Adrenal gland (tissue), 9 donors: ENCODE measurements at regions not wholly inside any gene's neighbourhood (a gene's known extent, or its start where the extent isn't known, plus 50 kb on each side); places are given as distances from the start of the nearest gene placed in this dataset.

ENCODE experiments used
- DNase-seq, 7 donors: peaks; one replicate each; pipeline ENCODE4 v3.0.0-alpha.2; 2019 to 2020
- H3K27ac ChIP-seq, 5 donors: fragments of 200-600 bp; sonication (generic) in 4 of 5; 1 replicate in 3 of 5; 2 replicates in 2 of 5; pipeline versions ENCODE4 v1.5.1 to v1.8.0; 2016 to 2020; ENCODE audit warnings: mild to moderate bottlenecking in 1 of 5
- H3K27me3 ChIP-seq: fragments of 200-600 bp; 2 replicates; pipeline ENCODE4 v1.8.0; 2021
- H3K36me3 ChIP-seq, 2 donors: fragments of 200-600 bp; replicated peaks in 1 of 2; 1 replicate in 1 of 2; 2 replicates in 1 of 2; pipeline versions ENCODE4 v1.5.1 to v1.8.0; 2018 to 2022
- H3K4me1 ChIP-seq, 2 donors: fragments of 200-600 bp; replicated peaks in 1 of 2; 1 replicate in 1 of 2; 2 replicates in 1 of 2; pipeline versions ENCODE4 v1.5.1 to v1.8.0; 2018 to 2021
- H3K4me3 ChIP-seq, 4 donors: fragments of 200-600 bp; sonication (generic) in 3 of 4; one replicate each; pipeline ENCODE4 v1.5.1; 2016 to 2018
- H3K9me3 ChIP-seq, 3 donors: fragments of 200-600 bp; sonication (generic) in 1 of 3; replicated peaks in 1 of 3; 1 replicate in 2 of 3; 2 replicates in 1 of 3; pipeline versions ENCODE4 v1.5.1 to v1.8.0; 2016 to 2021
- POLR2A ChIP-seq, 2 donors: fragments of 450-650 bp; IDR thresholded peaks; one replicate each; pipeline ENCODE4 v1.6.1; 2017; ENCODE audit warnings: antibody characterized with exemption in 2 of 2, mild to moderate bottlenecking in 2 of 2, moderate library complexity in 1 of 2
- WGBS, 4 donors: extraction: QIAGEN DNeasy Blood & Tissue Kit in 2 of 4; methylation state at CpG; one replicate each; pipeline versions ENCODE4 v1.1.5 to v1.1.7; 2013 to 2017; 5-methylcytosine and 5-hydroxymethylcytosine counted together
- intact Hi-C, 2 donors: fragments of 100-400 bp; cut with DNase I; formaldehyde crosslinking; loops; one replicate each; pipeline versions ENCODE4 v1.14.1 to v1.15.0; 2022 to 2023
- TF ChIP-seq, protein P1 (sequence below), 6 experiments: fragments of 450-650 bp in 4 of 6; fragments of 200-600 bp in 2 of 6; sonication (generic) in 1 of 6; IDR thresholded peaks; 1 replicate in 5 of 6; 2 replicates in 1 of 6; pipeline versions ENCODE4 v1.5.1 to v1.8.0; 2016 to 2021; ENCODE audit warnings: antibody characterized with exemption in 6 of 6, mild to moderate bottlenecking in 2 of 6, moderate library complexity in 1 of 6
- donor health status: healthy with polysubstance abuse.
- donor health status: Bipolar disorder and iron deficiency.
- donor health status: DM: yes; HTN: yes; CAD: no.
- donor health status: DM: no; HTN: no; CAD: no.
- donor health status: DM: no; HTN: no; CAD: no.

DNA sequence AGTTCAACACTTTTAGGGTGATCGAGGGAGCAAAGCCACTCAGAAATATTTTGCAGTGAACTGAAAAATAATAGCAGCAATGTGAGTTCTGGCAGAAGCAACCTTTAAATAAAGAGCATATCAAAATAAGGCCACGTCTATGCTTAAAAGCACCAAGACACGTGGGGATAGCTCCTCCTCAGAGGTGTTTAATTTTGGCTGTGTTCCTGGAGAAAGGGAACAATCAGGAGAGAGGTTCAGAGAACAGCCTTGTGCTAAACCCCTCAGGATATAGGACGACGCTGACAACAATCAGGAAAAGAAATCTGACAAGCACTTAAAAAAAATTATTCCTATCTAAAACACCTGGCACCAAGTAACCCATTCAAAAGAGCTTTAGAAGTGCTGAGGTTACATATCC lies 471.9 kb upstream of the CELF2 start:
- no peaks in the 10 kb centered on the region for H3K36me3 ChIP-seq
- no peak for TF ChIP-seq POLR2A (IDR thresholded peaks at IDR 0.05)
- TF ChIP-seq, protein P1, sequence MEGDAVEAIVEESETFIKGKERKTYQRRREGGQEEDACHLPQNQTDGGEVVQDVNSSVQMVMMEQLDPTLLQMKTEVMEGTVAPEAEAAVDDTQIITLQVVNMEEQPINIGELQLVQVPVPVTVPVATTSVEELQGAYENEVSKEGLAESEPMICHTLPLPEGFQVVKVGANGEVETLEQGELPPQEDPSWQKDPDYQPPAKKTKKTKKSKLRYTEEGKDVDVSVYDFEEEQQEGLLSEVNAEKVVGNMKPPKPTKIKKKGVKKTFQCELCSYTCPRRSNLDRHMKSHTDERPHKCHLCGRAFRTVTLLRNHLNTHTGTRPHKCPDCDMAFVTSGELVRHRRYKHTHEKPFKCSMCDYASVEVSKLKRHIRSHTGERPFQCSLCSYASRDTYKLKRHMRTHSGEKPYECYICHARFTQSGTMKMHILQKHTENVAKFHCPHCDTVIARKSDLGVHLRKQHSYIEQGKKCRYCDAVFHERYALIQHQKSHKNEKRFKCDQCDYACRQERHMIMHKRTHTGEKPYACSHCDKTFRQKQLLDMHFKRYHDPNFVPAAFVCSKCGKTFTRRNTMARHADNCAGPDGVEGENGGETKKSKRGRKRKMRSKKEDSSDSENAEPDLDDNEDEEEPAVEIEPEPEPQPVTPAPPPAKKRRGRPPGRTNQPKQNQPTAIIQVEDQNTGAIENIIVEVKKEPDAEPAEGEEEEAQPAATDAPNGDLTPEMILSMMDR (IDR thresholded peaks at IDR 0.05): no peak
- 54 to 58% (median 56%) methylated on average over 5 of the region's 5 CpGs for WGBS, 4 donors
- no peak overlapping the region for H3K4me3 ChIP-seq
- H3K9me3 ChIP-seq: no peaks in the 10 kb centered on the region
- no peaks in the 10 kb centered on the region for H3K4me1 ChIP-seq
- no peaks in the 10 kb centered on the region for H3K27me3 ChIP-seq
- DNase-seq: no peak
- intact Hi-C loops: no loop called here
- H3K27ac ChIP-seq: no peak overlapping the region

GRCh38 chr10:10551596-10552301 lies 465.9 kb upstream of the CELF2 start:
- Histone ChIP-seq H3K4me1 (no peaks in the 10 kb centered on the region), H3K36me3 (no peaks in the 10 kb centered on the region), H3K27me3 (no peaks in the 10 kb centered on the region), H3K9me3 (no peaks in the 10 kb centered on the region), H3K27ac (no peak overlapping the region), H3K4me3 (no peak overlapping the region)
- 83 to 89% (median 86%) methylated on average over 10 of the region's 10 CpGs for WGBS, 4 donors
- intact Hi-C loops: no loop called here
- DNase-seq: no peak
- TF ChIP-seq, protein P1 (IDR thresholded peaks at IDR 0.05): no peak
- TF ChIP-seq POLR2A (IDR thresholded peaks at IDR 0.05): no peak

GRCh38 chr10:10552948-10553347 lies 464.7 kb upstream of the CELF2 start:
- TF ChIP-seq, protein P1 (IDR thresholded peaks at IDR 0.05): no peak
- TF ChIP-seq POLR2A (IDR thresholded peaks at IDR 0.05): no peak
- 79 to 87% (median 85%) methylated on average over 3 of the region's 3 CpGs for WGBS, 4 donors
- H3K27ac ChIP-seq: no peak overlapping the region
- intact Hi-C loops: no loop called here
- no peaks in the 10 kb centered on the region for H3K36me3 ChIP-seq
- H3K27me3 ChIP-seq: no peaks in the 10 kb centered on the region
- no peaks in the 10 kb centered on the region for H3K4me1 ChIP-seq
- H3K4me3 ChIP-seq: no peak overlapping the region
- DNase-seq: no peak
- no peaks in the 10 kb centered on the region for H3K9me3 ChIP-seq

GRCh38 chr10:10564081-10564794 lies 453.4 kb upstream of the CELF2 start:
- no peak overlapping the region for H3K27ac ChIP-seq
- H3K4me3 ChIP-seq: no peak overlapping the region
- H3K36me3 ChIP-seq: no peaks in the 10 kb centered on the region
- no peaks in the 10 kb centered on the region for H3K9me3 ChIP-seq
- WGBS, 4 donors: 74 to 84% (median 82%) methylated on average over 10 of the region's 10 CpGs
- no peaks in the 10 kb centered on the region for H3K27me3 ChIP-seq
- no peaks in the 10 kb centered on the region for H3K4me1 ChIP-seq
- TF ChIP-seq POLR2A (IDR thresholded peaks at IDR 0.05): no peak
- TF ChIP-seq, protein P1 (IDR thresholded peaks at IDR 0.05): no peak
- intact Hi-C loops: no loop called here
- DNase-seq: no peak
